Keratinocyte (primary cell): ENCODE measurements at regions not wholly inside any gene's neighbourhood (a gene's known extent, or its start where the extent isn't known, plus 50 kb on each side); places are given as distances from the start of the nearest gene placed in this dataset.

ENCODE experiments used
- DNase-seq: peaks from one replicate; pipeline ENCODE4 v3.0.0-alpha.2; 2011; ENCODE audit warnings: low read depth, missing footprints, low spot score
- FAIRE-seq: peaks from 2 replicates; lab custom pipeline; 2011; peaks lifted over from hg19 to GRCh38; lab: Jason Lieb, UNC
- H2AFZ ChIP-seq: 2 replicates; pipeline ENCODE4 v1.6.0; 2012; ENCODE audit warnings: low read length, control low read depth, inconsistent platforms; ENCODE audit not compliant: control insufficient read depth
- H3K27ac ChIP-seq: 2 replicates; pipeline ENCODE4 v1.5.1; 2011; ENCODE audit warnings: low read length; ENCODE audit not compliant: control insufficient read depth, insufficient read depth
- H3K27me3 ChIP-seq: 3 replicates; pipeline ENCODE4 v1.6.0; 2011; ENCODE audit warnings: low read length; ENCODE audit not compliant: control insufficient read depth, insufficient read depth; ENCODE audit errors: extremely low read depth
- H3K36me3 ChIP-seq, 2 experiments: 2 replicates in 1 of 2; 3 replicates in 1 of 2; pipeline ENCODE4 v1.5.1; 2011; ENCODE audit warnings: low read length in 2 of 2, mild to moderate bottlenecking in 1 of 2; ENCODE audit not compliant: control insufficient read depth in 2 of 2, insufficient read depth in 2 of 2; ENCODE audit errors: extremely low read depth in 1 of 2
- H3K4me1 ChIP-seq: 3 replicates; pipeline ENCODE4 v1.5.1; 2011; ENCODE audit warnings: low read length; ENCODE audit not compliant: control insufficient read depth, insufficient read depth; ENCODE audit errors: extremely low read depth
- H3K4me2 ChIP-seq: 3 replicates; pipeline ENCODE4 v1.6.0; 2011; ENCODE audit warnings: low read depth, low read length; ENCODE audit not compliant: control insufficient read depth, insufficient read depth; ENCODE audit errors: extremely low read depth
- H3K4me3 ChIP-seq, 3 experiments: fragments of 200-600 bp in 1 of 3; sonication (generic) in 1 of 3; 2 replicates in 2 of 3; 3 replicates in 1 of 3; pipeline ENCODE4 v1.5.1; 2011 to 2016; ENCODE audit warnings: low read length in 3 of 3, mild to moderate bottlenecking in 3 of 3, control low read depth in 2 of 3, inconsistent platforms in 1 of 3, low read depth in 1 of 3, mixed read lengths in 1 of 3, mixed run types in 1 of 3, moderate library complexity in 1 of 3; ENCODE audit not compliant: control insufficient read depth in 2 of 3, insufficient read depth in 2 of 3; ENCODE audit errors: extremely low read depth in 1 of 3
- H3K79me2 ChIP-seq: 2 replicates; pipeline ENCODE4 v1.6.0; 2012; ENCODE audit warnings: low read length; ENCODE audit not compliant: control insufficient read depth, insufficient read depth
- H3K9ac ChIP-seq: 3 replicates; pipeline ENCODE4 v1.6.0; 2011; ENCODE audit warnings: low read length; ENCODE audit not compliant: control insufficient read depth, insufficient read depth; ENCODE audit errors: extremely low read depth
- H3K9me1 ChIP-seq: 3 replicates; pipeline ENCODE4 v1.6.0; 2011; ENCODE audit warnings: low read length; ENCODE audit not compliant: control insufficient read depth, insufficient read depth; ENCODE audit errors: extremely low read depth
- H3K9me3 ChIP-seq: 2 replicates; pipeline ENCODE4 v1.5.1; 2012; ENCODE audit warnings: low read depth, low read length; ENCODE audit not compliant: control insufficient read depth
- H4K20me1 ChIP-seq: 3 replicates; pipeline ENCODE4 v1.6.0; 2011; ENCODE audit warnings: low read length; ENCODE audit not compliant: control insufficient read depth, insufficient read depth; ENCODE audit errors: extremely low read depth
- CTCF ChIP-seq, 3 experiments: IDR thresholded peaks in 1 of 3; conservative IDR thresholded peaks in 1 of 3; optimal IDR thresholded peaks in 1 of 3; 2 replicates in 2 of 3; 3 replicates in 1 of 3; pipeline versions ENCODE3 to v1.5.1; 2011; ENCODE audit warnings: low read length in 3 of 3, mild to moderate bottlenecking in 3 of 3, moderate library complexity in 2 of 3, control low read depth in 1 of 3, inconsistent platforms in 1 of 3; ENCODE audit not compliant: insufficient read depth in 2 of 3; ENCODE audit errors: extremely low read depth in 1 of 3
- EZH2 ChIP-seq: IDR thresholded peaks from one replicate; pipeline ENCODE4 v1.6.1; 2012; ENCODE audit warnings: inconsistent platforms, mild to moderate bottlenecking, low read length, moderate library complexity
- dilution Hi-C: fragments of 300-500 bp; cut with MboI; formaldehyde crosslinking; loops from one replicate; pipeline ENCODE4 v1.7.0; 2020; ENCODE audit warnings: low sequenced_read_pairs; ENCODE audit not compliant: extremely low pct_ligation_motif_present

- Histone ChIP-seq H3K4me1 (no peaks in the 10 kb centered on the region), H3K4me3 (no peak overlapping the region), H2AFZ (no peak overlapping the region), H4K20me1 (no peaks in the 10 kb centered on the region), H3K36me3 (no peaks in the 10 kb centered on the region), H3K9me3 (no peaks in the 10 kb centered on the region), H3K27ac (no peak overlapping the region), H3K9me1 (no peaks in the 10 kb centered on the region), H3K79me2 (no peaks in the 10 kb centered on the region), H3K27me3 (no peaks in the 10 kb centered on the region), H3K4me2 (no peak overlapping the region), H3K9ac (no peak overlapping the region)
- FAIRE-seq (no peak), DNase-seq (no peak)
- dilution Hi-C loops, result no loop called here
- no peak for TF ChIP-seq EZH2
- no peak for TF ChIP-seq CTCF (optimal IDR thresholded peaks at IDR 0.05 in 1 of 3, IDR thresholded peaks at IDR 0.05 in 1 of 3, conservative IDR thresholded peaks at IDR 0.05 in 1 of 3; ENCODE audit: extremely low read depth in 1 of 3, insufficient read depth in 2 of 3, low read length in 3 of 3)
Observed at GRCh38 chr1:69321311-69321710, 246.4 kb upstream of the LRRC7 start.

- Histone ChIP-seq H3K36me3 (no peaks in the 10 kb centered on the region), H2AFZ (no peak overlapping the region), H3K79me2 (no peaks in the 10 kb centered on the region), H3K4me1 (no peaks in the 10 kb centered on the region), H3K9ac (no peak overlapping the region), H3K27me3 (no peaks in the 10 kb centered on the region), H3K27ac (no peak overlapping the region), H4K20me1 (no peaks in the 10 kb centered on the region), H3K9me3 (no peaks in the 10 kb centered on the region), H3K4me3 (no peak overlapping the region), H3K9me1 (no peaks in the 10 kb centered on the region), H3K4me2 (no peak overlapping the region)
- TF ChIP-seq CTCF (optimal IDR thresholded peaks at IDR 0.05 in 1 of 3, IDR thresholded peaks at IDR 0.05 in 1 of 3, conservative IDR thresholded peaks at IDR 0.05 in 1 of 3; ENCODE audit: extremely low read depth in 1 of 3, insufficient read depth in 2 of 3, low read length in 3 of 3) (no peak), EZH2 (no peak)
- no peak for DNase-seq
- no peak for FAIRE-seq
- dilution Hi-C loops, result no loop called here
Observed at GRCh38 chr1:69328186-69328585, 239.5 kb upstream of the LRRC7 start.
